IMR-90 (cell line): ENCODE measurements at regions not wholly inside any gene's neighbourhood (a gene's known extent, or its start where the extent isn't known, plus 50 kb on each side); places are given as distances from the start of the nearest gene placed in this dataset.

Source experiments
- ATAC-seq: fragments of 200-7000 bp; cut with Tn5 transposase; 2 replicates; pipeline ENCODE4 v1.9.1; 2020; ENCODE audit warnings: low read depth, mild to moderate bottlenecking, moderate library complexity
- BruUV-seq: library from RNA; stranded (reverse); fragments of 400-500 nt; replicated peaks from 2 replicates; lab custom pipeline; 2021; lab: Mats Ljungman, UMichigan
- CTCF ChIA-PET: fragments of 300-600 bp; formaldehyde crosslinking; extraction: SDS; loops from one replicate; lab custom pipeline; 2021; ENCODE audit warnings: antibody characterized with exemption; lab: Yijun Ruan, JAX
- POLR2A ChIA-PET: fragments of 300-600 bp; sonication (Branson Sonifier 250); formaldehyde crosslinking; loops from one replicate; lab custom pipeline; 2022; ENCODE audit warnings: antibody characterized with exemption; ENCODE audit not compliant: unreplicated experiment; lab: Charles Lee
- DNase-seq: peaks from one replicate; pipeline ENCODE4 v3.0.0; 2013
- H2AFZ ChIP-seq: replicated peaks from 2 replicates; pipeline ENCODE3; 2013; ENCODE audit warnings: low read length, mild to moderate bottlenecking; ENCODE audit not compliant: poor library complexity
- H2AK5ac ChIP-seq: 2 replicates; pipeline ENCODE4 v1.6.1; 2013; ENCODE audit warnings: low read depth, low read length, inconsistent platforms
- H2AK9ac ChIP-seq: replicated peaks from 2 replicates; pipeline ENCODE3; 2013; ENCODE audit warnings: mild to moderate bottlenecking, low read depth, low read length, moderate library complexity; ENCODE audit not compliant: poor library complexity
- H2BK120ac ChIP-seq: 2 replicates; pipeline ENCODE4 v1.6.1; 2013; ENCODE audit warnings: low read depth, low read length, inconsistent platforms
- H2BK15ac ChIP-seq: 3 replicates; pipeline ENCODE4 v1.6.1; 2013; ENCODE audit warnings: low read depth, low read length, inconsistent platforms
- H2BK20ac ChIP-seq: 2 replicates; pipeline ENCODE4 v1.6.1; 2013; ENCODE audit warnings: low read depth, mild to moderate bottlenecking, inconsistent platforms, low read length, moderate library complexity
- H2BK5ac ChIP-seq: 2 replicates; pipeline ENCODE4 v1.6.1; 2013; ENCODE audit warnings: mild to moderate bottlenecking, low read depth, low read length, inconsistent platforms; ENCODE audit not compliant: poor library complexity, severe bottlenecking
- H3K14ac ChIP-seq: replicated peaks from 2 replicates; pipeline ENCODE4 v1.6.1; 2013; ENCODE audit warnings: low read depth, low read length, inconsistent platforms
- H3K18ac ChIP-seq: 2 replicates; pipeline ENCODE4 v1.6.1; 2013; ENCODE audit warnings: low read depth, low read length, control low read depth
- H3K23ac ChIP-seq: 2 replicates; pipeline ENCODE4 v1.6.1; 2013; ENCODE audit warnings: low read depth, low read length, inconsistent platforms
- H3K27ac ChIP-seq: 2 replicates; pipeline ENCODE4 v1.5.1; 2013; ENCODE audit warnings: mild to moderate bottlenecking, control low read depth, low read length; ENCODE audit not compliant: insufficient read depth
- H3K27me3 ChIP-seq: 2 replicates; pipeline ENCODE4 v1.6.1; 2013; ENCODE audit warnings: low read length; ENCODE audit not compliant: control insufficient read depth, insufficient read depth
- H3K36me3 ChIP-seq: 2 replicates; pipeline ENCODE4 v1.6.1; 2013; ENCODE audit warnings: low read length, mixed read lengths; ENCODE audit not compliant: control insufficient read depth, insufficient read depth
- H3K4ac ChIP-seq: 2 replicates; pipeline ENCODE4 v1.6.1; 2013; ENCODE audit warnings: low read depth, low read length, inconsistent platforms
- H3K4me1 ChIP-seq: 2 replicates; pipeline ENCODE4 v1.6.1; 2013; ENCODE audit warnings: low read length, mixed read lengths; ENCODE audit not compliant: control insufficient read depth, insufficient read depth
- H3K4me2 ChIP-seq: 2 replicates; pipeline ENCODE4 v1.6.1; 2013; ENCODE audit warnings: low read depth, mild to moderate bottlenecking, control low read depth, low read length, moderate library complexity
- H3K4me3 ChIP-seq: 2 replicates; pipeline ENCODE4 v1.5.1; 2013; ENCODE audit warnings: low read depth, mild to moderate bottlenecking, control low read depth, low read length, moderate library complexity; ENCODE audit not compliant: insufficient read depth
- H3K56ac ChIP-seq: 2 replicates; pipeline ENCODE4 v1.6.1; 2013; ENCODE audit warnings: low read length, inconsistent platforms; ENCODE audit not compliant: insufficient read depth; ENCODE audit errors: extremely low read depth
- H3K79me1 ChIP-seq, 2 experiments: 2 replicates each; pipeline ENCODE4 v1.6.1; 2013; ENCODE audit warnings: low read length in 2 of 2, inconsistent platforms in 1 of 2, low read depth in 1 of 2
- H3K9ac ChIP-seq: 2 replicates; pipeline ENCODE4 v1.6.1; 2013; ENCODE audit warnings: low read depth, low read length, control low read depth
- H3K9me1 ChIP-seq: 2 replicates; pipeline ENCODE4 v1.6.1; 2013; ENCODE audit warnings: low read length, inconsistent platforms; ENCODE audit not compliant: insufficient read depth
- H3K9me3 ChIP-seq: 2 replicates; pipeline ENCODE4 v1.6.1; 2013; ENCODE audit warnings: low read length; ENCODE audit not compliant: control insufficient read depth, insufficient read depth
- H4K20me1 ChIP-seq: 2 replicates; pipeline ENCODE4 v1.6.1; 2013; ENCODE audit warnings: low read length, inconsistent platforms; ENCODE audit not compliant: insufficient read depth
- H4K5ac ChIP-seq: 2 replicates; pipeline ENCODE4 v1.6.1; 2013; ENCODE audit warnings: mild to moderate bottlenecking, low read depth, low read length, control low read depth
- H4K8ac ChIP-seq, 2 experiments: 2 replicates each; pipeline ENCODE4 v1.6.1; 2013; ENCODE audit warnings: low read depth in 2 of 2, low read length in 2 of 2, control low read depth in 1 of 2, inconsistent platforms in 1 of 2
- H4K91ac ChIP-seq: 2 replicates; pipeline ENCODE4 v1.6.1; 2013; ENCODE audit warnings: low read depth, low read length, inconsistent platforms; ENCODE audit not compliant: insufficient read depth
- CEBPB ChIP-seq: IDR thresholded peaks from 2 replicates; pipeline ENCODE4 v1.6.1; 2012; ENCODE audit warnings: low read depth, low read length, improper control_type of control experiment
- ELK1 ChIP-seq: fragments of 150-350 bp; IDR thresholded peaks from 2 replicates; pipeline ENCODE4 v1.6.1; 2016; ENCODE audit warnings: low read depth, mild to moderate bottlenecking, low read length, moderate library complexity, borderline replicate concordance
- USF2 ChIP-seq: fragments of 150-350 bp; IDR thresholded peaks from 2 replicates; pipeline ENCODE4 v1.6.1; 2017; ENCODE audit warnings: mild to moderate bottlenecking, antibody characterized with exemption, low read length, low read depth
- WGBS, 2 experiments: methylation state at CpG; one replicate each; pipeline versions ENCODE4 v1.1.5 to v1.1.7; 2013; ENCODE audit warnings: missing lambda C conversion rate in 2 of 2; ENCODE audit not compliant: insufficient read length in 1 of 2; ENCODE audit errors: extremely low coverage in 2 of 2; 5-methylcytosine and 5-hydroxymethylcytosine counted together
- dilution Hi-C: fragments of 300-500 bp; cut with HindIII; formaldehyde crosslinking; loops from one replicate; pipeline ENCODE4 v1.14.3; 2018; ENCODE audit warnings: low sequenced_read_pairs; ENCODE audit not compliant: unreplicated experiment
- in situ Hi-C: fragments of 300-500 bp; cut with MboI; formaldehyde crosslinking; loops from 3 replicates; pipeline ENCODE4 v1.14.3; 2019; ENCODE audit warnings: low sequenced_read_pairs, inconsistent platforms, mixed read lengths
- intact Hi-C: fragments of 100-400 bp; cut with micrococcal nuclease; formaldehyde crosslinking; loops from 2 replicates; pipeline ENCODE4 v1.10.0; 2022

GRCh38 chr7:12788591-12788990, 101.2 kb downstream of the ARL4A start:
- Histone ChIP-seq H3K56ac (no peak overlapping the region), H3K9me3 (no peaks in the 10 kb centered on the region), H3K4me3 (no peak overlapping the region), H4K5ac (no peak overlapping the region), H3K9ac (no peak overlapping the region), H3K9me1 (no peaks in the 10 kb centered on the region), H3K4ac (no peak overlapping the region), H2AK5ac (no peak overlapping the region), H3K79me1 (no peaks in the 10 kb centered on the region), H2AFZ (no peak overlapping the region), H4K20me1 (no peaks in the 10 kb centered on the region), H4K91ac (no peak overlapping the region), H3K23ac (no peak overlapping the region), H3K27me3 (no peaks in the 10 kb centered on the region), H3K18ac (no peak overlapping the region), H3K36me3 (no peaks in the 10 kb centered on the region), H3K14ac (no peak overlapping the region), H3K27ac (no peak overlapping the region), H2BK5ac (no peak overlapping the region), H2BK15ac (no peak overlapping the region), H2BK120ac (no peak overlapping the region), H2AK9ac (no peak overlapping the region), H3K4me2 (no peak overlapping the region), H4K8ac (no peak overlapping the region), H2BK20ac (no peak overlapping the region), H3K4me1 (no peaks in the 10 kb centered on the region)
- intact Hi-C loops (no loop called here), in situ Hi-C loops (no loop called here), dilution Hi-C loops (no loop called here)
- ATAC-seq (no peak), DNase-seq (no peak)
- ChIA-PET CTCF (no interaction called here), POLR2A (no interaction called here)
- WGBS, 2 experiments: no CpG with 5 or more reads among the region's 4 CpGs
- BruUV-seq: no TSS peak
- TF ChIP-seq USF2 (no peak), CEBPB (no peak), ELK1 (no peak)
